Embryonic facial prominence (tissue), 1 donor: ENCODE measurements at regions not wholly inside any gene's neighbourhood (a gene's known extent, or its start where the extent isn't known, plus 50 kb on each side); places are given as distances from the start of the nearest gene placed in this dataset.

Experiments
- DNase-seq: peaks from one replicate; pipeline ENCODE4 v3.0.0-alpha.2; 2016; ENCODE audit errors: extremely low spot score

- DNase-seq: no peak
Observed at GRCh38 chr4:167290678-167291077, 56.4 kb upstream of the SPOCK3 start.

GRCh38 chr4:167308876-167309275 lies 74.6 kb upstream of the SPOCK3 start:
- no peak for DNase-seq

GRCh38 chr4:167321299-167321698 lies 87.0 kb upstream of the SPOCK3 start:
- no peak for DNase-seq

GRCh38 chr4:167339781-167340180 lies 105.5 kb upstream of the SPOCK3 start:
- no peak for DNase-seq

- no peak for DNase-seq
Observed at GRCh38 chr4:167359711-167360110, 125.4 kb upstream of the SPOCK3 start.

- DNase-seq: no peak
Observed at GRCh38 chr4:167379076-167379835, 145.0 kb upstream of the SPOCK3 start.

- no peak for DNase-seq
Observed at GRCh38 chr4:167380964-167381363, 146.7 kb upstream of the SPOCK3 start.

GRCh38 chr4:167383291-167383690 lies 149.0 kb upstream of the SPOCK3 start:
- no peak for DNase-seq

- DNase-seq: no peak
Observed at GRCh38 chr4:167397586-167397985, 163.3 kb upstream of the SPOCK3 start.

- DNase-seq: no peak
Observed at GRCh38 chr4:167399201-167399600, 164.9 kb upstream of the SPOCK3 start.

GRCh38 chr4:167406181-167406580 lies 171.9 kb upstream of the SPOCK3 start:
- no peak for DNase-seq

GRCh38 chr4:167415461-167415860 lies 181.2 kb upstream of the SPOCK3 start:
- DNase-seq: no peak

- DNase-seq: no peak
Observed at GRCh38 chr4:167419468-167420140, 185.3 kb upstream of the SPOCK3 start.

GRCh38 chr4:167421201-167421600 lies 186.9 kb upstream of the SPOCK3 start:
- DNase-seq: no peak

- DNase-seq: no peak
Observed at GRCh38 chr4:167424341-167425256, 190.3 kb upstream of the SPOCK3 start.

GRCh38 chr4:167428156-167428555 lies 193.9 kb upstream of the SPOCK3 start:
- DNase-seq: no peak

GRCh38 chr4:167431371-167431770 lies 197.1 kb upstream of the SPOCK3 start:
- no peak for DNase-seq

GRCh38 chr4:167435786-167436185 lies 201.5 kb upstream of the SPOCK3 start:
- DNase-seq: no peak

GRCh38 chr4:167443841-167444240 lies 209.5 kb upstream of the SPOCK3 start:
- DNase-seq: no peak

GRCh38 chr4:167452922-167453430 lies 218.7 kb upstream of the SPOCK3 start:
- DNase-seq: no peak

GRCh38 chr4:167456619-167457018 lies 222.3 kb upstream of the SPOCK3 start:
- no peak for DNase-seq

- DNase-seq: no peak
Observed at GRCh38 chr4:167469436-167469835, 235.1 kb upstream of the SPOCK3 start.
